K562 (cell line): ENCODE measurements at regions not wholly inside any gene's neighbourhood (a gene's known extent, or its start where the extent isn't known, plus 50 kb on each side); places are given as distances from the start of the nearest gene placed in this dataset.

Source experiments
- ATAC-seq: fragments of 200-7000 bp; cut with Tn5 transposase; 3 replicates; pipeline ENCODE4 v1.9.1; 2020; ENCODE audit warnings: moderate library complexity
- BruUV-seq: library from RNA; stranded (reverse); fragments of 400-500 nt; replicated peaks from 2 replicates; lab custom pipeline; 2021; lab: Mats Ljungman, UMichigan
- CTCF ChIA-PET: fragments of 300-600 bp; formaldehyde crosslinking; extraction: SDS; loops from one replicate; lab custom pipeline; 2021; ENCODE audit warnings: low intra/inter-chr PET ratio; lab: Yijun Ruan, JAX
- POLR2A ChIA-PET: fragments of 300-600, 350-650 bp; sonication (Branson Sonifier 250); formaldehyde crosslinking; extraction: SDS; loops from one replicate; lab custom pipeline; 2021; ENCODE audit warnings: antibody characterized with exemption, inconsistent platforms; lab: Yijun Ruan, JAX
- DNase-seq, 4 experiments: peaks; one replicate each; pipeline versions ENCODE4 v3.0.0 to v3.0.0-alpha.2; 2011 to 2018; ENCODE audit warnings: low spot score in 3 of 4, mixed read lengths in 3 of 4; ENCODE audit errors: extremely low read depth in 1 of 4
- FAIRE-seq: peaks from 2 replicates; lab custom pipeline; 2011; peaks lifted over from hg19 to GRCh38; lab: Jason Lieb, UNC
- H2AFZ ChIP-seq: 2 replicates; pipeline ENCODE4 v1.6.0; 2011; ENCODE audit warnings: low read depth, low read length, control low read depth, inconsistent platforms
- H3K27ac ChIP-seq: fragments of 200-600 bp; 3 replicates; pipeline ENCODE4 v1.8.0; 2011; ENCODE audit warnings: low read depth, mild to moderate bottlenecking, control low read depth, inconsistent platforms, low read length, moderate library complexity, mixed read lengths; ENCODE audit errors: extremely low read depth
- H3K27me3 ChIP-seq, 2 experiments: fragments of 300-600 bp in 1 of 2; 2 replicates in 1 of 2; 3 replicates in 1 of 2; pipeline versions ENCODE4 v1.6.0 to v1.8.0; 2011; ENCODE audit warnings: inconsistent platforms in 2 of 2, low read length in 2 of 2, mild to moderate bottlenecking in 1 of 2, mixed read lengths in 1 of 2, moderate library complexity in 1 of 2; ENCODE audit not compliant: control insufficient read depth in 2 of 2, insufficient read depth in 2 of 2
- H3K36me3 ChIP-seq: fragments of 300-600 bp; 3 replicates; pipeline ENCODE4 v1.8.0; 2011; ENCODE audit warnings: mild to moderate bottlenecking, low read length, inconsistent platforms; ENCODE audit not compliant: control insufficient read depth, insufficient read depth
- H3K4me1 ChIP-seq, 2 experiments: fragments of 200-600 bp in 1 of 2; replicated peaks in 1 of 2; 2 replicates in 1 of 2; 3 replicates in 1 of 2; pipeline versions ENCODE4 v1.5.1 to v1.8.0; 2011; ENCODE audit warnings: inconsistent platforms in 2 of 2, low read length in 2 of 2, mild to moderate bottlenecking in 1 of 2, mixed read lengths in 1 of 2, moderate library complexity in 1 of 2; ENCODE audit not compliant: control insufficient read depth in 2 of 2, insufficient read depth in 2 of 2
- H3K4me2 ChIP-seq: 2 replicates; pipeline ENCODE4 v1.6.1; 2011; ENCODE audit warnings: low read length, control low read depth, inconsistent platforms, mixed read lengths; ENCODE audit not compliant: insufficient read depth
- H3K4me3 ChIP-seq: fragments of 200-600 bp; sonication (generic), shearing (Covaris generic); 2 replicates; pipeline ENCODE4 v1.5.1; 2016; ENCODE audit warnings: control low read depth, inconsistent platforms
- H3K79me2 ChIP-seq: fragments of 200-600 bp; 3 replicates; pipeline ENCODE4 v1.8.0; 2011; ENCODE audit warnings: low read length, inconsistent platforms; ENCODE audit not compliant: control insufficient read depth, insufficient read depth
- H3K9ac ChIP-seq, 2 experiments: 2 replicates each; pipeline versions ENCODE4 v1.6.0 to v1.6.1; 2011; ENCODE audit warnings: low read depth in 2 of 2, low read length in 2 of 2, control low read depth in 1 of 2, inconsistent platforms in 1 of 2, mild to moderate bottlenecking in 1 of 2, mixed read lengths in 1 of 2; ENCODE audit not compliant: insufficient read depth in 1 of 2
- H3K9me1 ChIP-seq: one replicate; pipeline ENCODE4 v1.6.0; 2011; ENCODE audit warnings: inconsistent platforms, mild to moderate bottlenecking, low read length, moderate library complexity; ENCODE audit not compliant: control insufficient read depth, insufficient read depth
- H3K9me3 ChIP-seq: replicated peaks from 2 replicates; pipeline ENCODE4 v1.5.1; 2011; ENCODE audit warnings: low read depth, low read length, inconsistent platforms; ENCODE audit not compliant: control insufficient read depth, insufficient read depth
- H4K20me1 ChIP-seq: replicated peaks from 2 replicates; pipeline ENCODE4 v1.6.1; 2011; ENCODE audit warnings: low read length, inconsistent platforms, mixed read lengths; ENCODE audit not compliant: control insufficient read depth, insufficient read depth
- CREB3L1 ChIP-seq: fragments of 450-650 bp; IDR thresholded peaks from 2 replicates; pipeline ENCODE4 v1.6.1; 2014; ENCODE audit warnings: low read depth, mild to moderate bottlenecking, moderate library complexity, borderline replicate concordance
- DEAF1 ChIP-seq: fragments of 450-650 bp; formaldehyde crosslinking; IDR thresholded peaks from 2 replicates; pipeline ENCODE4 v1.4.0; 2020; ENCODE audit warnings: mild to moderate bottlenecking, moderate library complexity
- EP400 ChIP-seq: fragments of 450-650 bp; IDR thresholded peaks from 2 replicates; pipeline ENCODE4 v1.6.1; 2017; ENCODE audit warnings: antibody characterized with exemption, mild to moderate bottlenecking, moderate library complexity
- GTF2E2 ChIP-seq: fragments of 200-800 bp; sonication (Bioruptor generic); IDR thresholded peaks from 2 replicates; pipeline ENCODE4 v1.6.1; 2016; ENCODE audit warnings: missing genetic modification characterization, missing compliant biosample characterization
- PRDM10 ChIP-seq: fragments of 450-650 bp; IDR thresholded peaks from 2 replicates; pipeline ENCODE4 v1.6.1; 2018; ENCODE audit not compliant: partially characterized antibody
- SREBF1 ChIP-seq: fragments of 150-350 bp; IDR thresholded peaks from 2 replicates; pipeline ENCODE4 v1.6.1; 2014; ENCODE audit warnings: antibody characterized with exemption, low read depth, low read length, borderline replicate concordance
- VEZF1 ChIP-seq: fragments of 200-800 bp; sonication (Bioruptor generic); IDR thresholded peaks from 2 replicates; pipeline ENCODE4 v1.6.1; 2017; ENCODE audit warnings: missing genetic modification characterization, missing compliant biosample characterization
- ZBTB2 ChIP-seq: fragments of 450-650 bp; IDR thresholded peaks from 2 replicates; pipeline ENCODE4 v1.6.1; 2016; ENCODE audit warnings: antibody characterized with exemption
- ZNF354B ChIP-seq: fragments of 250-450 bp; sonication (Bioruptor Pico); IDR thresholded peaks from 2 replicates; pipeline ENCODE4 v1.4.0; 2020
- ZNF583 ChIP-seq: fragments of 250-450 bp; sonication (Bioruptor Pico); IDR thresholded peaks from 2 replicates; pipeline ENCODE4 v1.4.0; 2020
- ZNF740 ChIP-seq, 3 experiments: fragments of 200-800 bp in 1 of 3; sonication (Bioruptor generic) in 1 of 3; sonication (generic) in 1 of 3; formaldehyde crosslinking in 1 of 3; IDR thresholded peaks; 2 replicates each; pipeline versions ENCODE4 v1.6.1 to v1.8.0; 2016 to 2022; ENCODE audit warnings: mild to moderate bottlenecking in 2 of 3, missing compliant biosample characterization in 2 of 3, missing genetic modification characterization in 2 of 3, missing genetic modification reagents in 1 of 3
- WGBS: fragments of 100-300 bp; shearing (Covaris generic); methylation state at CpG from one replicate; pipeline ENCODE4 v1.1.6; 2016; ENCODE audit warnings: low coverage, mixed read lengths; ENCODE audit not compliant: insufficient coverage; ENCODE audit errors: missing lambda C conversion rate; 5-methylcytosine and 5-hydroxymethylcytosine counted together
- in situ Hi-C: fragments of 300-500 bp; cut with MboI; formaldehyde crosslinking; loops from 4 replicates; pipeline ENCODE4 v1.15.0; 2018; ENCODE audit warnings: inconsistent platforms, mixed read lengths
- intact Hi-C: fragments of 100-400 bp; cut with micrococcal nuclease; formaldehyde crosslinking; loops from 2 replicates; pipeline ENCODE4 v1.14.2; 2022

- no peak overlapping the region for H3K4me3 ChIP-seq
- H3K79me2 ChIP-seq, result no peaks in the 10 kb centered on the region
- no peaks in the 10 kb centered on the region for H3K4me1 ChIP-seq
- in situ Hi-C loops, result no loop called here
- no peak overlapping the region for H3K4me2 ChIP-seq
- intact Hi-C loops, result no loop called here
- DNase-seq, result no peak
- 6% methylated on average over 3 of the region's 3 CpGs for WGBS
- no peaks in the 10 kb centered on the region for H3K36me3 ChIP-seq
- H4K20me1 ChIP-seq, result no peaks in the 10 kb centered on the region
- ATAC-seq, result no peak
- H3K27me3 ChIP-seq, result peaks cover 8 to 21% of the 10 kb centered on the region in 2 experiments; a peak in 4 of 5 replicates
- H2AFZ ChIP-seq, result no peak overlapping the region
- FAIRE-seq, result no peak
- H3K9me3 ChIP-seq, result no peaks in the 10 kb centered on the region
- H3K27ac ChIP-seq, result no peak overlapping the region
- ChIA-PET POLR2A (interaction anchor here (1.0 kb wide), 1 partner anchor 19 kb away, joined by 3 read pairs; no protein-coding TSS in a partner anchor), CTCF (no interaction called here)
- no peaks in the 10 kb centered on the region for H3K9me1 ChIP-seq
- H3K9ac ChIP-seq, result no peak overlapping the region
- BruUV-seq, result no TSS peak
- TF ChIP-seq DEAF1 (no peak), PRDM10 (no peak), EP400 (no peak), ZBTB2 (no peak), SREBF1 (no peak), VEZF1 (CRISPR knock-in tag) (no peak), ZNF583 (CRISPR knock-in tag) (no peak), ZNF354B (CRISPR knock-in tag) (no peak), GTF2E2 (no peak), ZNF740 (CRISPR knock-in tag; IDR thresholded peaks at IDR 0.05) (no peak), ZNF740 (tag; IDR thresholded peaks at IDR 0.05) (no peak), CREB3L1 (no peak)
Observed at GRCh38 chr6:89025633-89026032, 54.9 kb upstream of the PNRC1 start.
